Keratinocyte (primary cell): ENCODE measurements at regions not wholly inside any gene's neighbourhood (a gene's known extent, or its start where the extent isn't known, plus 50 kb on each side); places are given as distances from the start of the nearest gene placed in this dataset.

Experiments
- EZH2 ChIP-seq: IDR thresholded peaks from one replicate; pipeline ENCODE4 v1.6.1; 2012; ENCODE audit warnings: inconsistent platforms, mild to moderate bottlenecking, low read length, moderate library complexity
- TF ChIP-seq, protein P1 (sequence below), 3 experiments: IDR thresholded peaks in 1 of 3; conservative IDR thresholded peaks in 1 of 3; optimal IDR thresholded peaks in 1 of 3; 2 replicates in 2 of 3; 3 replicates in 1 of 3; pipeline versions ENCODE3 to v1.5.1; 2011; ENCODE audit warnings: low read length in 3 of 3, mild to moderate bottlenecking in 3 of 3, moderate library complexity in 2 of 3, control low read depth in 1 of 3, inconsistent platforms in 1 of 3; ENCODE audit not compliant: insufficient read depth in 2 of 3; ENCODE audit errors: extremely low read depth in 1 of 3

DNA sequence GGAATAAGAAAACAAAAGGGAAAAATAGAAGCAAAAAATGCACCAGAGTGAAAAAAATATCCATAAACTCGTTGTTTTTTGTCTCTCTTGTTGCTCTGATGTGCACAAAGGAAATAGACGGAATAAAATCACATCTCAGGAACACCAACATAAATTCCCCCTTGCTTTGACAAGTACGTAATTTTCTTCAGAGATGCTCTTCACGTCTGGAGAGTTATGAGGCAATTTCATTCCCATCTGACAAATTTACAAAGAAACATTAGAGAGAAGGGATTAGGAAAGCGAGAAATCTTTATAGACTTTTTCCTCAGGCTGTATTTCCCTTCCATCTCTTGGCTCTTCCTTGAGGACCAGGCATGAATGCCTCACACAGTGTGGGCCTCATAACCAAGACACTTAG, 250.1 kb upstream of the ZFP64 start:
- TF ChIP-seq, protein P1, sequence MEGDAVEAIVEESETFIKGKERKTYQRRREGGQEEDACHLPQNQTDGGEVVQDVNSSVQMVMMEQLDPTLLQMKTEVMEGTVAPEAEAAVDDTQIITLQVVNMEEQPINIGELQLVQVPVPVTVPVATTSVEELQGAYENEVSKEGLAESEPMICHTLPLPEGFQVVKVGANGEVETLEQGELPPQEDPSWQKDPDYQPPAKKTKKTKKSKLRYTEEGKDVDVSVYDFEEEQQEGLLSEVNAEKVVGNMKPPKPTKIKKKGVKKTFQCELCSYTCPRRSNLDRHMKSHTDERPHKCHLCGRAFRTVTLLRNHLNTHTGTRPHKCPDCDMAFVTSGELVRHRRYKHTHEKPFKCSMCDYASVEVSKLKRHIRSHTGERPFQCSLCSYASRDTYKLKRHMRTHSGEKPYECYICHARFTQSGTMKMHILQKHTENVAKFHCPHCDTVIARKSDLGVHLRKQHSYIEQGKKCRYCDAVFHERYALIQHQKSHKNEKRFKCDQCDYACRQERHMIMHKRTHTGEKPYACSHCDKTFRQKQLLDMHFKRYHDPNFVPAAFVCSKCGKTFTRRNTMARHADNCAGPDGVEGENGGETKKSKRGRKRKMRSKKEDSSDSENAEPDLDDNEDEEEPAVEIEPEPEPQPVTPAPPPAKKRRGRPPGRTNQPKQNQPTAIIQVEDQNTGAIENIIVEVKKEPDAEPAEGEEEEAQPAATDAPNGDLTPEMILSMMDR (optimal IDR thresholded peaks at IDR 0.05 in 1 of 3, IDR thresholded peaks at IDR 0.05 in 1 of 3, conservative IDR thresholded peaks at IDR 0.05 in 1 of 3; ENCODE audit: extremely low read depth in 1 of 3, insufficient read depth in 2 of 3, low read length in 3 of 3), result no peak
- no peak for TF ChIP-seq EZH2
